Stimulated activated CD4-positive, alpha-beta T cell treated with anti-CD3 and anti-CD28 coated beads, Interleukin-1b, Interleukin-23, amount 100 ng/mL, for 1 hour (primary cell): ENCODE measurements at regions not wholly inside any gene's neighbourhood (a gene's known extent, or its start where the extent isn't known, plus 50 kb on each side); places are given as distances from the start of the nearest gene placed in this dataset.

Experiments
- DNase-seq, 2 donors: peaks; one replicate each; pipeline ENCODE4 v3.0.0-alpha.2; 2020; ENCODE audit warnings: low read depth in 2 of 2

DNA sequence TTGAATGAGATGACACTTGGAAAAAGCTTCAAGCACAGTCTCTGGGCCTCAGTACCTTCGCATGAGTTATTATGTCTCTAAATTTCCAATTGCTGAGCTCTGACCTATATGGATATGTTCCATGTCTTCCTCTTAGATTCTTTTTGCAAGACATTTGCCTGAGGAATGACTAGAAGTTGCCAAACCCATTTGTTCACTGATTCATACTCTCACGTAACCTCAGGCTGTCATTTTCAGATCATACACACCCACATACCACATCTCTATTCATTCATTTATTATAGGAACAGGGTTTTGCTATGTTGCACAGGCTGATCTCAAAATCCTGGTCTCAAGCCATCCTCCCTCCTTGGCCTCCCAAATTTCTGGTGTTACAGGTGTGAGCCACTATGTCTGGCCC, 2137.1 kb upstream of the TENM3 start:
- DNase-seq = no peak

DNA sequence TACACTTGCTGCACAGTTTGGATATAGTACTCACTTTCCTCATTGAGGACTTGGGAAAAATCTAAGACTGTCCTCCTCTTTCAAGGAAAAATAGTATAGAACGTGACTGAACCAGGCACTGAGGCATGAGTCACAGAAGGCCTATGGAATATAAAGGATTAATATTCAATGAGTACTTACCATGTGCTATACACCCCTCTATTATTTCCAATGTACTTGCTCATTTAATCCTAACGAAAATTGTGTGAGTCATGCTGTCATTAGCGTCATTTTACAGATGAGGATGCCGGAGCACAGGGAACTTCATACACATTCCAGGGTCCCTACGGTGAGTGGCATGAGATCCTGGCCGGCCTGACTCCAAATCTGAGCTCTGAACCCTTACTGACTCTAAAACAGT, 2136.2 kb upstream of the TENM3 start:
- DNase-seq = no peak

DNA sequence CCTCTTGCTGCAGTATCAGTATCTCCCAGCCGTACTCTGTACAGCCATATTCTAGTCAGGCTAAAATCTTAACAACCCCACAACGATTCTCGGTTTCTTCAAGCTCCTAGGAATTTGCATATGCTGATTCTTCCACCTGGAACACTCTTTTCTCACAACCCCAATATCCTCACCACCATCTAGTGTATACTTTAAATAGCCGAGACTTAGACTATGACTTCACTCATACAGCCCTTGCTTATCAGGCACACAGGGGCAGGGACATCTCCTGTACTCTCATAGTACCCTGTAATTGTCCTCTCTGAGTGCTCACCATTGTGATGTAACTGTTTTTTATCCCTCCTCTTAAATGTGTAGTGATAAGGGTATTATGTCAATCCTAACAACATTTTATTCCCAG, 2126.4 kb upstream of the TENM3 start:
- no peak for DNase-seq

DNA sequence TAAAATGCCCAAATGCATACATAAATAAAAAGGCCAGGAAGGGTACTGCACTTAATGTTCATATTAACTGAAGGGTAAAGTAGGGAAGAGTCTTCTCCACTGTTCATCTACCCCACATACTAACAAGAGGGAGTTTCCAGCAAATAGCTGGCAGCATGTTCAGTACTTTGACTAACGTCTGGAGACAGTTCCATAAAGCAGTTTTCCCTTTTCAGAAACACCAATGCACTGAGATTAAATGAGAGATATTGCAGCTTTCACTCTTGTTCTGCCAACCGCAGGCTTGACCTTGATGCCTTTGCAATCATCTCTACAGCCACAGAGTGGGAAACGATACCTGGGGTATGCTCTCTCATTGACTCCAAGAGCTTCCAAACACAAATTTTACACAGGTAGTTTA, 2123.1 kb upstream of the TENM3 start:
- no peak for DNase-seq

DNA sequence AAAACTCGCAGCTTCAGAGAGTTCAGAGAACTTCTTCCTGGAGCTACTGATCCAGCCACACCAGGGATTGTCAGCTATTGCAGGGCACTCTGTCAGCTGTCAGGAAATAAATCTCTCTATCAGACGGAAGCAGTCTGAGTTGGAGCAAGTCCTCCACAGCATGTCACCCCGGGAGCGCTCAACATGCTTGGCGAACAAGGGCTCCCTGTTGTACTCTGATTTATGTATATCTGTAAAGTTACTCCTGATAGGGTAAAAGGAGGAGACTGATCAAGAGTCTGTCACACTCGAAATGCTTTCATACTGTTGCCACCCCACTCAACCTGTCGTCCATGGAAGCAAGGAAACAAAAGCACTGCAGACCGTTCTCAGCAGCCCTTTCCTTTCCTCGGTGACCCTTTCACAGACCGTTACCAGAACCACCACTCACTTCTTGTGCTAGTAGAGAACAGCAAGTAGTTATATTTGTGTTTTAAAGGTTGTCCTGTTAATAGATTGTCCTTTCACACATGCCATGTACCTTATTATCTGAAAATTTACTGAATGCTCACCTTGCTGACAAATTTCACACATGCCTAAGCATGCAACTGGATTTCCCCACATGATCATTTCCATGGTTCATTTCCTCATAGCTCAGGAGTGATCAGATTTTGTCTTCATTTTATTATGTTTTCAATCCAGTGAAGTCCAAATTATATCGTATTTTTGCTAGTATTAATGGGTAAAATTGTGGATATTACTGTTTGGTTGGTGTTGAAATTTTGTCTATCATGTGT, 2108.9 kb upstream of the TENM3 start:
- no peak for DNase-seq

DNA sequence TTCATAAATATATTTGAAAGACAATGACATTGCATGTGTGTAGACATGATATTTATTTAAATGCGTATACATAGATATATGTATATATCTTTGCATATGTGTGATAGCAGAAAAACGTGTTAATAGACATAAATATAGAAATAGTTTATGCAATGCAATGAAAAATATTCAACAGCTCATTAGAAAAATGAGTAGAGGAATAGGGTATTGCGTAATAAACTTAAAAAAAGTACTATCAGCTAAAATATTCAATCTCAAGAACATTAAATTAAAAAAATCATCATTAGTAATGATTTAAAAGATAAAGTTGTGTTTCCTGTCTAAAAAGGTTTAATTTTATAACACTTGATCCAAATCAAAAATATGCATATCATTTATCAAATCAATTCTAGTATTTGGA, 2101.5 kb upstream of the TENM3 start:
- no peak for DNase-seq

DNA sequence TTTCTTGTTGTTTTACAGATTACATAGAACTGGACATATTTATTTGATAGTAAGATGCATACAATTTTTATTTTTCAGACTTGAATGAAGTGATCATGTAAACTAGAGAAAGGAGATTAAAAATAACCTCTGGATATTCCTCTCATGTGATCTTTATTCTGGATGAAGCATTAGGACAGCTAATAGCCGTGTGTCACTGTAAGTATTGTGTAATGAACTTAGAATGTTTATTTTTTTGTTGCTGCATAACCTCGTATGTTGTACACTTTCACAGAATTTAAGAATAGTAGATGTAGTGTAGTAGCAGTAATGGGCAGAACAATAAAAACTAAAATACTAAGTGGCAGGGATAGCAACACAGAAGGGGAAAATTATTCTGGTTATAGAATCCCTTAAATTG, 2094.5 kb upstream of the TENM3 start:
- no peak for DNase-seq

DNA sequence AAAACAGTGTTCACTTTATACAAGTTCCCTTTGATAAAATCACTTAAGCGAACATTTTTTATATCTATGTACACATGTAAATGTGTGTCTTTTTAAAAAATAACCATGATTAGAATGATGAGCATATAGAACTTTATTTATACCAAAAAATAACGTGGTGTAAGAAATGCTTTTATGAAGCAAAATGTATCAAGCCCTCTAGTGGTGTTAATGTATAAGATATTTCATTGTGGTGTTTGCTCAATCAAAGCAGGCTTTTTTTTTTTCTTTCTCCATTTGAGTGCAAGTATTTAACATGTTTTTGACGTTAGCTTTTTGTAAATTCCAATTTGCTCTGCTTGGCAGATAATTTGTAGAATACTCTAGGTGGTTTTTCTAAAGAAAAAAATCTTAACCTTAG, 2092.4 kb upstream of the TENM3 start:
- DNase-seq = no peak

DNA sequence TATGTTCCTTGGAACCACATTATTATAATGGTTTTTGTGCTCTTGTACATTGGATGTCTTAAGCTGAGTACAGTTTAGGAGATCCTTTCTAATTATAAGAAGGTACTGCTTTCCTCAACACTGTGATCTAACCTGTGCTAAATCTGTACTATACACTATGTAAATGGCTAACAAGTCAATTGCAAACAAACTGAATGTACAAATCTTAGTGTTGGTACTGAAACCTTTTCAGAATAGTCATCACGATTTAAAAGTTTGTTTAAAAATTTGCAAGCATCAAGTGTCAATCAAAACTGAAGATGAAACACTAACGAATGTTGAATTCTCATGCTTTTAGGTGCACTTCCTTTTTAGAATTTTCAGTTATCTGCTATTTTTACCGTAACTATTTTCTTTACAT, 2090.4 kb upstream of the TENM3 start:
- DNase-seq = no peak

DNA sequence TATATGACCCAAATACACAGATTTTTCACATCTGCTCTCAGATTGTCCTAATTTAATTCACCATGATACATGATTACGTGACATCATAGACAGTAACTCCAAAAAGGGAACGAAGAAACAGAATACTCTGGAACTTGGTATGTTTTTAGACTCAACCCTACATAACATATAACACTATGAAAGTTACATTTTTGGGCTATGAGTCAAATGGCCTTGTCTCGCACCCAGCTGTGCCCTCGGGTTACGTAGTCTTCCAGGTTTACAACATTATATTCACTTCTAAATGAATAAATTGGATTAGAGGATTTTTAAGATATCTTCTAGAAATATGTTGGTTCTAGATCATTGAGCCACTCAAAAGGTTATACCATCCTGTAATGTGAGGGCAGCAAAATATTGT, 2089.6 kb upstream of the TENM3 start:
- no peak for DNase-seq

DNA sequence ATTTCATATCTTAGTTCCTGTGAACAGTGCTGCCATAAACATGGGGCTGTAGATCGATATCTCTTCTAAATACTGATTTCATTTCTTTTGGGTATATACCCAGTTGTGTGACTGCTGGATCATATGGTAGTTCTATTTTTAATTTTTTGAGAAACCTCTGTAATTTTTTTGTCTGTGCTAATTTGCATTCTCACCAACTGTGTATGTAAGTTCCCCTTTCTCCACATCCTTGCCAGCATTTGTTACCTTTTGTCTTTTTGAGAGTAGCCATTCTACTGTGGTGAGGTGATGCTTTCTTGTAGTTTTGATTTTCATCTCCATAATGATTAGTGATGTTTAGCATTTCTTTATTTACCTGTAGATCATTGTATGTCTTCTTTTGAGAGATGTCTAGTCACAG, 2086.5 kb upstream of the TENM3 start:
- no peak for DNase-seq

DNA sequence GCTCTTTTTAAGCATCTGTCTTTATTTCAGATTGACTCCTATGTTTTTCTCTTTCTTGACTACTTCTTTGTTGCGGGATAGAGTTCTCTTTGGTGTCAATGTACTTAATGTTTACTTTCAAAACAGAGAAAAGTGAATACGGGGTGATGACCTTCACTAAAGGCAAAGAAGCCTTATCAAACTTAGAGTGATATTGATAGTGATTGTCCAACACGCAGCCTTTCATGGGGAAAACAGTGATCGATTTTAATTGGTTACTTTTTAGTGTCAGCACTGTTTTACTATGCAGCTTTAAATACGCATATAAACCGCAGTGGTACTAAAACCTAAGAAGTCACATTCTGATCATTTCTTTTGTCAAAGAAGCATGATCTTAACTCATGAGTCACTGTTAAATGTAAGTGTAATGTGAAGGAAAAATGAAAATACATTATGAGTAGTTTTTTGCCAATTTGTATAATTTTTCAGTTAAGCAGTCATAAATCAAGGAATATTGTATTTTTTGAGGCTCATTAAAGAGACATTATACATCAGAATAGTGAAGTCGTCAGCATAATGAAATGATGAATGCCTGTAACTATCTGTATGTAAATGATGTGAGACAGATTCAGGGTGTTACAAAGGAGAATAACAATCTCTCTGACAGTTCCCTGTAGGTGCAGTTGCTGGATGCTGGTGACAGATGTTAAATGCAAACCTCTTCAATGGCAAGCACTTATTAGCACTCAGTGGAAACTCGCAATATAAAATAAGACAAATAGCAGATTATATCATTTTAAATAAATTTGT, 2082.8 kb upstream of the TENM3 start:
- DNase-seq = no peak

DNA sequence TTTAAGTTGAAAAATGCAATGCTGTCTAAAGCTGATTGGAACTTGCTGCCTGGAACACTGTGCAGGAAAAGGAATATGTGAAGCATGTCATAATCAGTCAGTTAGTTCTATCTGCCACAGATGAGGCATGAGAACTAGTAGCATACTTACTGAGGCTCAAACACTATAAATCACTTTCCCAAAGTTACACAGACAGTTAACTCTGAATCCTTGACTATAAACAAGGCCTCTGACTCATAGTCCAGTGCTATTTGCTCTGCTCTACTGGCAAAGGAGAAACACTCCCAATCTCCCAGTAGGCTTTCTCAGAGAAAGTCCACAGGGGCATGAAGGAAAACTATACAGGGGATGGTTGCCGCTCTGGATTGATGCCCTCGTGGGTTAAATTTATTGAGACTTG, 2078.4 kb upstream of the TENM3 start:
- no peak for DNase-seq

DNA sequence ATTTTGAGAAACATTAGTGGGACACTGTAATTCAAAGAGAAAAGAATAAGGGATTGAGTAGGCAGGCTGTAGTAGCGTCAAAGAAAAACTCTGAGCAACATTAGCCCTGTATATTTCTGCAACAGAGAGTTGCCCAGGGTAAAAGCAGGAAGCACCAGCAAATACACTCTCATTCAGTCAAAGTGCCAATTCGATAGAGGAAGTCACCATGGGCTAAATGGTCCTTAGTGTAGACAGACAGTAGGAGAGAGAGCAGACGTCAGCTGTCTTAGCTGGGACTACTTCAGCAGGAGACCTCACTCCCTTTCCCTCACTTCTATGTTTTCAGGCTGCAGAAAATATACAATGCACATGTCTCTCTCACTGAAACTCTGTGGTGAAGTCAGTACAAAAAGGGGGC, 2073.8 kb upstream of the TENM3 start:
- no peak for DNase-seq

DNA sequence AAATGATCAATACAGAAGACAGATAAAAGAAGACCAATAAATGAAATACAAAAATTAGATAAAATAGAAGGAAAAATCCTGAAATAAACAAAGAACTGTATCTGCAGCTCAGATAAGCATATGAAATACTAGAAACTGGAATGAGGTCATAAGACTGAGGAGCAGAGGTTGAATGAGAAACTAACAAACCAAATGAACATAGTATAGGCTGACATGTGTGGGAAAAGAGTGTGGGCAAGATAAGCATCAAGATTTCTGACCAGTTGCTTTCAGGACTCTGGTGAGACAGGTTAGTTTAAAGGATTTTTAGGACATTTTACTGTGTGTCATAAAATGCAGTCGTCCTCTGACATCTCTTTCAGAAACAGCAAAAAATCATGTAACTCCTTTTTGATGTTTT, 2073.2 kb upstream of the TENM3 start:
- DNase-seq = no peak

DNA sequence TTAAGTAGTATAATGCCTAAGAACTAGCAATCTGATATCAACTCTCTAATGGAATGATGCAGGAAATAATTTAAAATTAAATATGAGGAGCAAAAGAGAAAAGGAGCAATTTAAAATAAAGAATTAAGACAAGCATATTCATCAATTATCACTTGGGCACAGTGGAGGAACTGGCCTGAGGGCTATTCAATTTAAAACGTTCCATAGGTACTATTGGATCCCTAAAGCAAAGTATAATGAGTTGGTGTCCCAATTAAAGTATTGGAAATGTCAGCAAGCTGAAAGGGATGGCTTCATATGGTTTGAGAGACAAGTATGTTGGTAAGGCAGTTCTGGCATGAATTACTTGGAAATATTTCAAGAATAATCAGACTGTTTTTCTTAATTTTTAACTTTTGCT, 2064.1 kb upstream of the TENM3 start:
- DNase-seq = no peak

DNA sequence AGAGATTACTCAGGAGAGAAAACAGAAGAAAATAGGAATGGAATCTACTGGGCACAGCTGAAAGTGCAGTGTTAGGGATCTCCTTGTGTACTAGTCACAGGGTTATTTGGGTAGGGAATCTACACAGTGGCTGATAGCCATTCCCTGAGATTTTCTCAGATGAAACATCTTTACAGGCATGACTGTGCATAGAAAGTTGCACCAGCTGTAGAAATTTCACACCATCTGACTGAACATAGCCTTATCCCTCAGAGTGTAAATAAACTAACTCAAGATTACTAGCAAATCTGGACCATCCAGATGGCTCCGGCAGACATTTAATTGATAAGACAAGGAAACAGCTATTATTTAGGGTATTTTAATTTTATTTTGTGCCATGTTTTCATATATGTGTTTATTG, 2053.5 kb upstream of the TENM3 start:
- no peak for DNase-seq

DNA sequence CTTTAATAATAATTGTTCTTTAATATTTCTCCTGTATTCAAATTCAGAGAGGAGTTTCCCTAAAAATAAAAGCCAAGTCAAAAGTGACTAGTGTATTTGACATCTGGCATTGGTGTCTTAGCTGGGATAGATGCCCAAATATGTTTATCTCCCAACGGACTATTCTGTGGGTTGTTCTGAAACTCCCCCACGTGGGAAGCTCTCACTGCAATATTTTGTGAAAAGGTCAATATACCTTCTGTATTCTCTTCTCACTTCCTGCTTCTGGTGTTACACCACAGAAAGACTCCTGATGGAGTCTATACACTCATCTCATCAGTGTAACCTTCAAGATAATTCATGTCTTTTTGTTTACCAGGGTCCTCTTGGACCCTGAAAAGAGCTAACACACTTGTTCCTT, 2052.8 kb upstream of the TENM3 start:
- no peak for DNase-seq

DNA sequence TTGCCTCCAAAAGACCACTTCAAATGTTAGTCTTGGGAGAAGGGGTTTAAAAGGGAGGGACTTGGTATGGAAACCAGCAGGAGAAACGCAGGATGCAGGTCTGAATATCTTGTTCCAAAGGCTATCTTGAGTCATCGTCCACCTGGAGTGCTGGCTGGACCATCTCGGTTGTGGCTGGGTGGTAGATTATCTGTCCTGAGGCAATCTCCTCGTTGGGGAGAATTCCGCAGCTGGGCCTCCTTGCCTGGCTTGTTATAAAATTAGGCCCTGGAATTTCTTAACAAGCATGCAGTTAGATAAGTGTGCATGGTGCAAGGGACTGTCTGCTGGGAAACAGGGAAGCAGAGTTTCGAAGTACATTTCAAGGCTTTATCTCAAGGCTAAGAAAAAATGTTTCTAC, 2045.7 kb upstream of the TENM3 start:
- DNase-seq = no peak

DNA sequence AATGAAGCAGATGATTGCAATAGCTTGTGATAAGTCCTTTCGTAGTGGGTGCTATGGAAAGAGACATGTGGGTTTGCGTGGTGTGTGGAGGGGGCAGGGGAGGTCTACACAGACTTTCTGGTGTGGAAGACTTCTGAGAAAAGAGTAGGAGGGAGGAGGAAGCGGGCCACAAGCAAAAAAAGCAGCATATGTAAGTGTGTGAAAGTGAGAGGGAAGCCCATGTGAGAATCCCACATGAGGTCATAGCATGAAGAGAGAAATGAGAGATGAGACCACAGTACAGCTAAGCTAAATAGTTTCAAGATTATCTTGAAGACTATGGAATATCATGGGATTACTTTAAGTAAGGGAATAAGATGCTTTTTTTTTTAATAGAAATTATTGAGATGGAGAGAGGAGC, 2039.9 kb upstream of the TENM3 start:
- DNase-seq = no peak

DNA sequence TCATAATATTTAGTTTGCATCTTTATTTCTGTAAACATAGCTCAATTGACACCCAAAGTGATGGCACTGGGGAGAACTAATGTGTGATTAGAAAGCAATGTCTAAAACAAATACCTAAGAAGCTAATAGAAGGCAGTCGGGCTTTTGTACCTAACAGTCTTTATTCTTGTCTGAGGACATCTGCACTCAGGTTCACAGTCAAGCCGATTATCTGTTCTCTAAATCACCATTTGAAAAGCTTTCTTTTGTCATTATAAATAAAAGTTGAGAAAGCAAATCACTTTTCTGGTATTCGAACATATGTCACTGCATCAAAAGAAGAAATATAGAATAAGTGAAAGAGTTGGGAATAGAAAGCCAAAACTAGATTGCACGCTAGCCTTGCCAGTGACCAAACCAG, 2037.9 kb upstream of the TENM3 start:
- no peak for DNase-seq

DNA sequence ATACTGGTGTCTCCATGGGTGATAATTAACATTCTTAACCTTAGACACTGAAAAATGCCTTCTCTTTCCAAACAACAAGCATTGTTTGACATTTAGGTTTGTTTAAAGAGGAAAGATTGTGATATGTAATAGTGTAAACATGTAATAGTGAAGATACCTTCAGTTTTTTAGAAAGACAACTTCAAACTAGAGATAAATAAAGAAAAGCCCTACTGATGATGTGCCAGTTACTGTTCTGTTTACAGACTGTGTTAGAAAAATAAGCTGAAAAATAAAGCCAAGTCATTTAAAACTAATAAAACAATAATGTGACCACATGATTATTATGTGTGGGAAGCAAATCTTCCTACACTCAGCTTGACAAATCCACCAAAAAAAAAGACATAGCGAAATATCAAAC, 2035.3 kb upstream of the TENM3 start:
- DNase-seq = no peak

DNA sequence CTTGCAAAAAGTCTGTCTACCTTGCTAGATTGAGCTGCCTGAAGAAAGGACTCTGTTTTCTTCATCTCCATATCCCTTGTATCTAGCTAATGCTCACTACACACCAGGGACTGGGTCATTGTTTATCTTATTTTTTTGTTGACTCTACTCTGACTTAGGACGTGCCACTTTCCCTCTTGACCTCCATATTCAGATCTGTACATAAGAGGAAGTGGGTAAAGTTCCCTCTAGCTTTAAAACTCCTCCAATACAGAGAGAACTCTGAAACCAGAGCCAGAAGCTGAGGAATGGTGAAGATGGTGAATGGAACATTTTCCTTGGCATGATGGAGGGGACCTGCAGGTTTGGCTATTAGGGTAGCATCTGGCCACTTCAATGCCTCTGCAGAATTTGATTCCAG, 2026.1 kb upstream of the TENM3 start:
- DNase-seq = no peak

DNA sequence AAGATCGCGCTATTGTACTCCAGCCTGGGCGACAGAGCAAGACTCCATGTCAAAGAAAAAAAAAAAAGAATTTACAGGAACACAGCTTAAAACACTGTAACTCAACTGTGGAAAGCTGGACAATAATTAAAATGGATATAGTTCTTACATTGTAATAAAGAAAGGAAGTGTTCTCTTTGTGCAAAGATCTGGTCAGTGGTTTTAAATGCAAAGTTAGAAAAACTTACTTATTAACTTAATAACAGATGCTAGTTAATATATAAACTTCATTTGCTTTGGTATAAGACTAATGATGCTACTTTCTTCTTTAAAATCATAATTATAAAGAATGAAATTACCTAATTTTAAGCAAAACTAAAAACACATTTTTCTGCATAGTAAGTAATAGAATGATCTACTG, 2024.1 kb upstream of the TENM3 start:
- DNase-seq = no peak
